ENCODE measurements at regions not wholly inside any gene's neighbourhood (a gene's known extent, or its start where the extent isn't known, plus 50 kb on each side); places are given as distances from the start of the nearest gene placed in this dataset.

DNA sequence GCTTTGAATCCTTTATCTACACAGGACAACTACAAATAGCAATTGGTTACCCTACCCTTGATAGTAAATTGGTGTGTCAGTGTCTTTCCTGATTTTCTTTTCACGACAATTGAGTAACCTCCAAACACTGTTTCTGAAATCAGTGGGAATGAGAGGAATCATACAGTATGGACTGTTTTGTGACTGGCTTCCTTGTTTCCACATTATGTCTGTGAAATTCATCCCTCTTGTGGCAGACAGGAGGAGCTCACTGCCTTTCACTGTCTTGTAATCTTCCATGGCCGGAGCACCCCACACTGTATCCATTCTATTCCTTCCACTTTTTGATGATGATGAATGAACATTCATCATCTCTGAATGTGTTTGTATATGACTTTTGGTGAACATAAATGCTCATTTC lies 164.0 kb upstream of the PZP start:
- TF ChIP-seq, protein P1, sequence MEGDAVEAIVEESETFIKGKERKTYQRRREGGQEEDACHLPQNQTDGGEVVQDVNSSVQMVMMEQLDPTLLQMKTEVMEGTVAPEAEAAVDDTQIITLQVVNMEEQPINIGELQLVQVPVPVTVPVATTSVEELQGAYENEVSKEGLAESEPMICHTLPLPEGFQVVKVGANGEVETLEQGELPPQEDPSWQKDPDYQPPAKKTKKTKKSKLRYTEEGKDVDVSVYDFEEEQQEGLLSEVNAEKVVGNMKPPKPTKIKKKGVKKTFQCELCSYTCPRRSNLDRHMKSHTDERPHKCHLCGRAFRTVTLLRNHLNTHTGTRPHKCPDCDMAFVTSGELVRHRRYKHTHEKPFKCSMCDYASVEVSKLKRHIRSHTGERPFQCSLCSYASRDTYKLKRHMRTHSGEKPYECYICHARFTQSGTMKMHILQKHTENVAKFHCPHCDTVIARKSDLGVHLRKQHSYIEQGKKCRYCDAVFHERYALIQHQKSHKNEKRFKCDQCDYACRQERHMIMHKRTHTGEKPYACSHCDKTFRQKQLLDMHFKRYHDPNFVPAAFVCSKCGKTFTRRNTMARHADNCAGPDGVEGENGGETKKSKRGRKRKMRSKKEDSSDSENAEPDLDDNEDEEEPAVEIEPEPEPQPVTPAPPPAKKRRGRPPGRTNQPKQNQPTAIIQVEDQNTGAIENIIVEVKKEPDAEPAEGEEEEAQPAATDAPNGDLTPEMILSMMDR (IDR thresholded peaks at IDR 0.05; ENCODE audit: insufficient read depth, low read length), result no peak
- no peak for TF ChIP-seq POLR2AphosphoS5 (IDR thresholded peaks at IDR 0.05; ENCODE audit: low read depth)
- TF ChIP-seq, protein P2, sequence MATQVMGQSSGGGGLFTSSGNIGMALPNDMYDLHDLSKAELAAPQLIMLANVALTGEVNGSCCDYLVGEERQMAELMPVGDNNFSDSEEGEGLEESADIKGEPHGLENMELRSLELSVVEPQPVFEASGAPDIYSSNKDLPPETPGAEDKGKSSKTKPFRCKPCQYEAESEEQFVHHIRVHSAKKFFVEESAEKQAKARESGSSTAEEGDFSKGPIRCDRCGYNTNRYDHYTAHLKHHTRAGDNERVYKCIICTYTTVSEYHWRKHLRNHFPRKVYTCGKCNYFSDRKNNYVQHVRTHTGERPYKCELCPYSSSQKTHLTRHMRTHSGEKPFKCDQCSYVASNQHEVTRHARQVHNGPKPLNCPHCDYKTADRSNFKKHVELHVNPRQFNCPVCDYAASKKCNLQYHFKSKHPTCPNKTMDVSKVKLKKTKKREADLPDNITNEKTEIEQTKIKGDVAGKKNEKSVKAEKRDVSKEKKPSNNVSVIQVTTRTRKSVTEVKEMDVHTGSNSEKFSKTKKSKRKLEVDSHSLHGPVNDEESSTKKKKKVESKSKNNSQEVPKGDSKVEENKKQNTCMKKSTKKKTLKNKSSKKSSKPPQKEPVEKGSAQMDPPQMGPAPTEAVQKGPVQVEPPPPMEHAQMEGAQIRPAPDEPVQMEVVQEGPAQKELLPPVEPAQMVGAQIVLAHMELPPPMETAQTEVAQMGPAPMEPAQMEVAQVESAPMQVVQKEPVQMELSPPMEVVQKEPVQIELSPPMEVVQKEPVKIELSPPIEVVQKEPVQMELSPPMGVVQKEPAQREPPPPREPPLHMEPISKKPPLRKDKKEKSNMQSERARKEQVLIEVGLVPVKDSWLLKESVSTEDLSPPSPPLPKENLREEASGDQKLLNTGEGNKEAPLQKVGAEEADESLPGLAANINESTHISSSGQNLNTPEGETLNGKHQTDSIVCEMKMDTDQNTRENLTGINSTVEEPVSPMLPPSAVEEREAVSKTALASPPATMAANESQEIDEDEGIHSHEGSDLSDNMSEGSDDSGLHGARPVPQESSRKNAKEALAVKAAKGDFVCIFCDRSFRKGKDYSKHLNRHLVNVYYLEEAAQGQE (IDR thresholded peaks at IDR 0.05; ENCODE audit: insufficient replicate concordance, low read depth), result no peak

Data from HL-60 (cell line).